OCI-LY3 (cell line): ENCODE measurements at regions not wholly inside any gene's neighbourhood (a gene's known extent, or its start where the extent isn't known, plus 50 kb on each side); places are given as distances from the start of the nearest gene placed in this dataset.

Experiments used
- CTCF ChIP-seq: fragments of 200-600, 300-600 bp; sonication (generic); IDR thresholded peaks from 2 replicates; pipeline ENCODE4 v1.5.1; 2014; ENCODE audit warnings: antibody characterized with exemption, low read length, low read depth
- EZH2phosphoT487 ChIP-seq: fragments of 200-600 bp; shearing (Covaris generic); IDR thresholded peaks from 2 replicates; pipeline ENCODE4 v1.6.1; 2018; ENCODE audit warnings: antibody characterized with exemption, mixed run types, low read depth

DNA sequence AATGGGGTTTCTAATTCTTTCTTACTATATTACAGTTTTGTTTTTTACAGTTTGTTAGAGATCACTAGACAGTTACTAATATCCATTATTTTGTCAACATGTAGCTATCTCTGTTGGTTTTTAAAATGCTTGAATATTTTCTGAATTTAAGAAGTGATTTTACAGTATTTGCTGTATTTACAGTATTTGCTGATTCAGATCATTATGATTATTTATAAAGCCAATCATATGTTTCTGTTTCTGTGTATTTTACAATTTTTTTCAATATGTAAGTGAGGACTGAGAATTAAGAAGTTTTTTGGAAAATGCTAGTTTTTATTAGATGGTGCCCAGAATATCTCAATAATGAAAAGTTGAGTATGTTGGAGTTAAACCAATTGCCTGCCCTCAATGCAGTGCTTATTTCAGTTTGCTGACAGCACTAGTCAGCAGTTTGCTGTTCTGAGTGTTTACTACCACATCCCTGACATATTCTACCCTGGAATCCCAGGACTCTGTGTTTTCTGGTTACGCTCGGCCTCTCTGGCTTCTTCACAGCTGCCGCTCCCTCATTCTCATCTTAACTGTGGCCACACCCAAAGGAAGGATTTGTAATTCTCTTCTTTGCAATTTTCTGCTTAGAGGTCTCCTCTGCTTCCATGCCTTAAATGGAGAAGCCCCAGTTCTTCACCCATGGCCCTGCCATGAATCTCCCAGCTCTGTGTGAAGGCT is 68.0 kb upstream of the BACH1 start:
- TF ChIP-seq CTCF: no peak
- no peak for TF ChIP-seq EZH2phosphoT487
